ENCODE measurements at regions not wholly inside any gene's neighbourhood (a gene's known extent, or its start where the extent isn't known, plus 50 kb on each side); places are given as distances from the start of the nearest gene placed in this dataset.
"Not testable (repeated sequence)": the region's sequence is repeated elsewhere in the genome, so short reads cannot be mapped to it uniquely, and the experiment has no call there.

DNA sequence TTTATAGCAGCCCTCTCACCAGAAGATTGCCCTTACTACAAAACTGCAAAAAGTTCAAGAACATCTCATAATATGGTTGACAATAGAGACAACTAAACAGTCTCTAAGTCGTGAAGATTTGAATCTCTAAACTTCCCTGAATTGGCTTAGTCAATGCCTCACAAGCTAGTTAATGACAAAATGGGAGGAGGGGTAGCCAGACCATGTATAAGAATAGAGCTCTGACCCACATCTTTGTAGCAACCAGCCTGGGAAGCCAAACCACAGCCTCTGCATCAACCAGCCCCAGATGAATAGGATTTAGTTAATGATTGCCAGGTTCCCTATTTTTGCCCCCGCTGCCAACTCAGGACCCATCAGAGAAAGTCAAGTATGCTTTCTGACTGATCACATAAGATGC, 1265.9 kb upstream of the PCDH10 start:
- not testable (repeated sequence) for DNase-seq

DNA sequence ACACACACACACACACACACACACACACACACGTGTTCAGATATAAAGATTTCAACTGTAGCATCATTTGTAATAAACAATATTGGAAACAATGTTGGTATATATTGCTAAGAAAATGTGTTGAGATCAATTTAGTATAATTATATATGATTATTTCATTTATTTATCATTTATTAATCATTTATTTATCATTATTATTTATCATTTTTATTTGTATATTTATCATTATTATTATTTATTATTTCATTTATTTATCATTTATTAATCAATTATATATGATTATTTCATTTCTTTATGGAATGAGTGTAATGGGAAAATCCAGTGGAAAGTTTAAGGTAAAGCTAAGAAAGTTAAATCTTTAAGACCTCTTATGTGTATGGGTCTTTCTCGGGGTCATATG, 1223.4 kb upstream of the PCDH10 start:
- DNase-seq: not testable (repeated sequence)

DNA sequence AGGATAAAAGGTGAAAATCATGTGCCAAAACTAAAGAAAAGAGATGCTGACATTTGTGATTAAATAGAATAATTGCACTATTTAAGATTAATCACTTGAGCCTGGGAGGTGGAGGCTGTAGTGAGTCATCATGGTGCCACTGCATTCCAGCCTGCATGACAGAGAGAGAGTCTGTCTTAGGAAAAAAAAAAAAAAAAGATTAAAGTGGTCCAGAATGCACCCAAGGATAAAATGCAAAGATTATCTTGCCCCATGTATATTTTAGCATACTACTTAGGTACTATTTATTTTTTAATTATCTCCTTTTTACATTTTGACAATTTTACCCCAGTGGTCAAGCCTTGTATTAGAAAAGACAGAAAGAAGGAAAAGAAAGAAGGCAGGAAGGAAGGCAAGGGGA, 1181.4 kb upstream of the PCDH10 start:
- DNase-seq: not testable (repeated sequence)

DNA sequence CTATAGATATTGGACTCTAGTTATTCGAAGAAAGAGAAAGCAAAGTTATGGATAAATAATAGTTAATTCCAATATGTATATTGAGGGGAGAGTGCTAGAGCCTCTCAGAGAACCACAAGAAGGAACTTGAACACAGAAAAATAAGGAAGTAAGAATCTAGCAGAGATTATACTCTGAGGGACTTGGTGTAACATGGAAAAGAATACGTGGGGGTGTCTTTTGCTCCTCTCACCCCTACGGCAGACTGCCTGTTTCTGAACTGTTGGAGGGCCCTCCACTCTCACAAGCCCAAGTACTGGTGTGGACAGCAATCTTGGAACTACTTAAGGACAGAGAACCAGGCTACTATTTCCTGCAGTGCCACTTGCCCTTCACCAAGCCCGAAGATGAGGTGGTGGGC, 1174.4 kb upstream of the PCDH10 start:
- no peak for DNase-seq

DNA sequence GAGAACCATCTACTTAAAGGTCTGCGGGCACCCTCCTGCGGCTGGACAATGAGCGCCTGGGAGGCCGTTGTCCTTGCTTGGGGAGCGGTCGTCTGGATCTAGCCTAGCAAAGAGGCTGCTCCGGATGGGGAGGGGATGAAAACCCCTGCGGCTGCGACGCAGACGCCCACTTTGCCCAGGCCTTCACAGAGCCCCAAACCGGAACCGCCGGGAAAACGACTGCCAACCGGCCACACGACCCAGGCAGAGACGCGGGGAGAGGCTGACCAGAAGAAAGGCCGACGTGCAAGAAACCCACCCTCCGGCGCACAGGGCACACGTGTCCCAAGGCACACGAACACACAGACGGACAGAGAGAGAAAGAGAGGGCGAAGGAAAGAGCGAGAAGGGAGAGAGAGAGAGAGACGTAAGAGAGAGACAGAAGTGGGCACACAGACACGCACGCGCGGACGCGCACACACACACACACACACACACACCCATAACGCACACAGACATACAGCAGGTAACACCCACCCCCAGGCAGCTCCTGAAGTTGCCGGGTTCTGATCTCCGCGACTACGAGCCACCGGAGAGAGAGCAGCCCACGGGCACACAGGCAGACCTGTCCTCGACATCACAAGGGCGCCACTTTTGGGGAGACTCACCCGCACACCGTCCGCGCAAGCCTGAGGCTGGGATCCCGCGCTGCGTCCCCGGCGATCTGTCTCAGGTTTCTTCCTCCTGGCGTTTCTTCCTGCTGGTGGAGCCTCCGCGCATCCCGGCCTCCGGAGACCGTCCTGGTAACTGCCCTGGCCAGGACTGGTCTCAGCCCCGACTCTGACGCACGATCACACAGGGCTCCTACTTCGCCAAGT, 1173.6 kb upstream of the PCDH10 start:
- DNase-seq: not testable (repeated sequence)

DNA sequence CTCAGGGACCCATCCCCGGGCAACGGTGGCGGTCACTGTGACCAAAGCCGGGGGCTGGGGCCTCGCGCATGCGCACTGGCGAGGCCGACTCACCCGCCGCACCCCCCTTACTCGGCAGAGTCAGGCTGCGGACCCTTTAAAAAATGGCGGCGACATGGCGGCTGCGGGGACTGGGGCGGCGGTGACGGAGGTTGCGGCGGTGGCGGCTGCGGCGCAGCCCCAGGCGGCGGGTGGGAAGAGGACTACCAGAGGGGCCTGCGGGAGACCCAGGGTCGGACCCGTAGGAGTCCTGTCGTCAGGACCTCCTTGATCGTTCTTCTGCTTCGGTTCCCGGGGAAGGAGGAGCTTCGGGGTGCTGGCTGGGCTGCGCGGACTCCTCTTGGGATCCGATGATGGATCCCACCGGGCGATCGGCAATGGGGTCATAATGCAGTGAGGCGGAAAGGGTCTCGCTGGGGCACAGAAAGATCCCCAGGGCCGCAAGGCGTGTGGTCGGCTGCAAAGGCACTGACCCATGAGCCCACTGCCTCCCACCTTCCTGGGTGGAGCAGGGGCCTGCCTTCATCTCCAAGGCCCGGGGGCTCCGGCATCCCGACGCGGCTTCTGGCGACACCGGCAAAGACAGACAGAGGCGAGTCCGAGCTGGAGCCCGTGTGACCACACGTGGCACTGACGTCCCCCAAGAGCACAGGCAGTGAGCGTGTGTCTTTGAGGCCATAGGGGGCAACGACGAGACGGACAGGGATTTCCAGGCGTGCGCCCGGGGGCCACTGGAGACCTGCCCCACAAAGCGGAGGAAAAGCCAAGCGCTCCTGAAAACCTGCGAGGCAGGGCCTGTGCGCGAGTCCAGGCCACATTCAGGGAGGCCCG, 1172.7 kb upstream of the PCDH10 start:
- not testable (repeated sequence) for DNase-seq

DNA sequence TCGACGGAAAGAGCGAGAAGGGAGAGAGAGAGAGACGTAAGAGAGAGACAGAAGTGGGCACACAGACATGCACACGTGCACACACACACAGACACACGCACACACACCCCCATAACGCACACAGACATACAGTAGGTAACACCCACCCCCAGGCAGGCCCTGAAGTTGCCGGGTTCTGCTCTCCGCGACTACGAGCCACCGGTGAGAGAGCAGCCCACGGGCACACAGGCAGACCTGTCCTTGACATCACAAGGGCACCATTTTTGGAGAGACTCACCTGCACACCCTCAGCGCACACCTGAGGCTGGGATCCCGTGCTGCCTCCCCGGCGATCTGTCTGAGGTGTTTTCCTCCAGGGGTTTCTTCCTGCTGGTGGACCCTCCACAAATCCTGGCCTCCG, 1171.0 kb upstream of the PCDH10 start:
- no peak for DNase-seq

DNA sequence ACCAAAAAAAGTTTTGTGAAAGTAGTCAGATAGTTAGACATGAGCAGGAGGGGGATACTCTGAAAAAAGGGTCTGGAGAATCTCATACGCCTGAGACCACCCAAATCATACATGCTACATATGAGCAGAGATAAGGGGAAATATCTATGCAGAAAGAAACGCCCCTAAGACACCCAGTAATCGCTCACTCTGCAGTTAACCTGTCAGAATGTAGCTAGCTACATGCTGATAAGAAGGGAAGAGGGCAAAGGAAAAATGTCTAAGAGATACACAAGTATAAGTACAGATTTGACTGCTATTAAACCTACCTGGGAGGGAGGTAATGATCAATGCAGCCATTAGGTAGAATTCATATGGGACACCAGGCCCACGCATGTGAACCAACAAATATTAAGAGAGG, 1159.5 kb upstream of the PCDH10 start:
- no peak for DNase-seq

DNA sequence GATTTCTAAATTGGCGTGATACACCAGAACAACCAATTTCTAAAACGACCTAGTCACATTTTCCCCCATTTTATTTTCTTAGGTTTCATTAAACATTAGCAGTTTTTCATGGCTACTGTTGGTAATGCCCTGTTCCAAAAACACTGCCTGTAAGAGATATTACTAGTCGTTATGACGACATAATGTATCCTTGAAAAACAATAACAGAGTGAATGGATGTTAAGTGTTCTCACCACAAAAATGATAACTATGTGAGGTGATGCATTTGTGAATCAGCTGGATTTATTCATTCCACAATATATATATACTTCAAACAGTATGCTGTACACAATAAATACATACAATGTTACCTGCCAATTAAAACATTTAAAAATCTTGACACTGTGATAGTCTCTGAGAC, 1147.6 kb upstream of the PCDH10 start:
- no peak for DNase-seq

DNA sequence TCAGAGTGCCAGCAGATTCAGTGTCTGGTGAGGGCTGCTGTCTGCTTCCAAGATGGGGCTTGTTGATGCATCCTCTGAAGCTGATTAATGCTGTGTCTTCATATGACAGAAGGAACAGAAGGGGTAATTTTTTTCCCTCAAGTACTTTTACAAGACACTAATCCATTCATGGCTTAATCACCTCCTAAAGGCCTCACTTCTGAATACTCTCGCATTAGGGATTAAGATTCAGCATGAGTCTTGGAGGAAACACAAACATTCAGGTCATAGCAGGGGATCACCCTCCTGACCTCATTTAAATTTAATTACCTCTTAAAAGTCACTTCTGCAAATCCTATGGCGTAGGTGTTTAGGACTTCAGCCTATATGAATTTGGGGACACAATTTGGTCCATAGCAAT, 1145.5 kb upstream of the PCDH10 start:
- no peak for DNase-seq

DNA sequence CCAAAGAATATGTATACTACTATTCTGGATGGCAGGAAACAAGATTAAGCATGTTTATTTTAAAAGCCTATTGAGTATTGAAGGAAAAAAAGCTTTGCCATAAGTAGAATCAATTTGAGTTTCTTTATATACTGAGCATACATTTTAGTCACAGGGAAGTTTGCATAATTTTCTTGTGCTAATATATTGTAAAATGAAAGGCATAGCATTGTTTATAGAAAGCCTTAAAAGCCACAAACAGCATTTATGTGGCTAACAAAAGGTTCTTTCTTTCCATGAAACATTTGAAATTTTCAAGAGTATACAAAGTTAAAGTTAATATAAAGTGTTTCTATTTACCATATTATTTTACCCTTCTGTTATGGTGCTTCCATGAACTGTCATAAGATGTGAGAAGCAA, 1133.8 kb upstream of the PCDH10 start:
- DNase-seq: no peak

DNA sequence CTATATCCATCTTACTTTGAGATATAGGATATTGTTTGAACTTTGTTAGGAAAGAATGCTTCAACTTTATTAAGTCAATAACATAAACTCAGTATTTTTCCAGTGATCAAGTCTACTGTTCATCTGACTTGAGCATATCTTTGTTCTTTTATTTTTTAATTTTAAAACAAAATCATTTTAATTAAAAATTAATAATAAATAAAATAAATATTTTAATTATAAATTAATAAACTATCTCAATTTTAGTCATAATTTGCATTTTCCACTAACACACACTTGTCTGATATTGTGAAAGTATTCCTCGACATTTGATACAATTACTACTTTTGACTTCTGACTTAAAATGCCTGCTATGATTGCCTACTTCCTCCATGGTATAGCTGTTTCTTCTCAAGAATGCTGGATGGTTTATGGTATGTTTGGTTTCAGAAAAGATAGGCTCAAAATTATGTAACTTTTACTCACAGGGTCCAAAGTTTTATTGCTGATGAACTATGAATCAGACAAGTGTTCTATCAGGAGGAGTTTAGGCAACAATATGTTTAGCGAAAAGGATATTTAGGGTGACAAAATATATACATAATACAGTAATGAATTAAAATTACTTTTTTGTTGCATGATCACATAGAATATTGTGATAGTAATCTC, 1132.3 kb upstream of the PCDH10 start:
- no peak for DNase-seq

DNA sequence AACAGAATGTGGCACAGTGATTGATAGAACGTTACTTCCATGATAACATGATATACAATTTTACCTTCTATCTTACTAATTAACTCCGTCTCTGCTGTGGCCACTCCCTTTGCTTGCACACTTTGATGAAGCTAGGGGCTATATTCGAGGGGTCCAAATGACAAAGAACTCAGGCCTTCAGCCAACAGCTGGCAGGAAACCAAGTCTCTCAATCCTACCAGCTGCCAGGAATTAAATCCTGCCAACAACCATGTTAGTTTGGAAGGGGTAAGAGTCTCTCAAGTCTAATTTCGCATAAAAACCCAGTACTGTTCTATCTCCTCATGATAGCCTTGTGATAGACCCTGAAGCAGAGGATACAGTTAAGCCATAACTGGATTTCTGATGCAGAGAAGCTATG, 1122.9 kb upstream of the PCDH10 start:
- no peak for DNase-seq

DNA sequence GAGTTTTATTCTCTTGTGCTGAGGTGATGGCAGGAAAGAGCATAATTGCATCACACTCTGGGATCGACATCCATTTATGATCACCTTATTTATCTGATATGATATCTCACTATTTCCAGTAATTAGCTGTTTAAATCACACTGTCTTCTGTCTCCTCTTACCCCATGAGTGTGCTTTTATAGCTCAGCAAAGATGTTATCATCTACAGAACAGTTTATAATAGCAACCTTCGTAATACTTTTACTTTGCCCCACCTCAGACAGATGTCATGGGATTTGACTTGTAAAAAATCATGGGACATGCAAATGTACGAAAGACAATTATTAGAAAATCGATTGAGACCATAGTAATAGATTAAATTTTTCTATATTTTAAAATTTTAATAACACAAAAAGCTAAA, 1122.3 kb upstream of the PCDH10 start:
- no peak for DNase-seq

DNA sequence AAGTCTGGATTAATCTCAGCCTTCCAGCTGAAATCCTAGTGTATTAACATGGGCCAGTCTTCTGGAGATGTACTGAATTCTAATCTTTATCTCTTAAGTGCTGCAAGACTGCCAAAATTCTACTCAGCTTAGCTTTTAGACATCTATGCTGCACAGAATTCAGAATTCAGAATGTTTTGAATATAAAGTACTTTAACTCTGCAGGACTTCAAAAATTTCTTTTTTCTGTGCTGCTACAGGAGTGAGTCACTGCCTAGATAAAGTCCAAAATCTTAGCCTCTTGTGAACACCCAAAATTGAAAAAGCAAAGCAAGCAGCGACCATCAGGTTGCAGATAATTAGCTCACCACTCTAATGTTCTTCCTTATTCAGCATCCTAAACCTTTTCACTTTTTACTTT, 1092.6 kb upstream of the PCDH10 start:
- DNase-seq: no peak

DNA sequence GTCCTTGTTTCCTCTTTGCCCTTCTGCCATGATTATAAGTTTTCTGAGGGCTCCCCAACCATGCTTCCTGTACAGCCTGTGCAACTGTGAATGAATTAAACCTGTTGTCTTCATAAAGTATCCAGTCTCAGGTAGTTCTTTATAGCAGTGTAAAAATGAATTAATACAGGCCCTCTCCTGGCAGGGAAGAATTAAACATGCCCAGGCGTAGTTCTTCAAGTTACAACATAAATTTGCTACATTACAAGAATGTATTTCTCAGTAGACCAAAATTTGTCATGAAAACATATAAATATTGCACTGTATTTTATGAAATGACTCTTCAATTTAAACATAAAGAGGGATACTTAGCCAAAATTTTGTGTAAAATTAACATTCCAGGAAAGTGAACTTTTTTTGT, 1089.9 kb upstream of the PCDH10 start:
- no peak for DNase-seq

DNA sequence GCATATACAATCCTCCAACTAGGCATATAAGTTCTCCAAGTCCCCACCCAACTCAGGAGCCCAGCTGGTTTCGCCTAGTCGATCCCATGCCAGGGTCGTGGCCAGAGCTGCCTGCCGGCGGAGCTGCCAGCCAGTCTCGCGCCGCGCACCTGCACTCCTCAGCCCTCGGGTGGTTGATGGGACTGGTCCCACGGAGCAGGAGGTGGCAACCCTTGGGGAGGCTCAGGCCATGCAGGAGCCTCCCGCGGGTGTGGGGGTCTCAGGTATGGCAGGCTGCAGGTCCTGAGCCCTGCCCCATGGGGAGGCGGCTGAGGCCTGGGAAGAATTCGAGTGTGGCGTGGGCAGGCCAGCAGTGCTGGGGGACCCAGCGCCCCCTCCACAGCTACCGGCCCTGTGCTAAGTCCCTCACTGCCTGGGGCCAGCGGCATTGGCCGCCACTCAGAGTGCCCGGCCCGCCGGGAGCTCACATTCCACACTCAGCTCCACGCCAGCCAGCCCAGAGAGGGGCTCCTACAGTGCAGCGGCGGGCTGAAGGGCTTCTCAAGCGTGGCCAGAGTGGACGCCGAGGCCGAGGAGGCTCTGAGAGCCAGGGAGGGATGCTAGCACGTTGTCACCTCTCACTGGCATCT, 1086.4 kb upstream of the PCDH10 start:
- DNase-seq: no peak

DNA sequence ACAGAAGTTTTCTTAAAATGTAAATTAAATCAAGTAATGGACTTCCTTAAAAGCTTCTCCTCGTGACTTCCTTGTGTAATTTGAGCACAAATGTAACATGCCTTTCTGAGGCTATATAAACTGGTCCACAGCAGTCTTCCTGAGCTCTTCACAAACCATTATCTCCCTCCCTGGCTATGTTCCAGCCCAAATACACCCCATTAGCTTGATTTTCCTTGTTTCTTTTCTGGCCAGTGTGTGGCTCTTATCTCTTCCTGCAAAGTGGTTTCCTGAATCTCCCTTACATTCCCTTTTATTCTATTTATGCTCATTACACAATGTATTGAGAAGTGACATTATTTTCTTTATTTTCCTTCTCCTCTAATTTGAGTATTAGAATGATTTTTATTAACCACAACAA, 1085.3 kb upstream of the PCDH10 start:
- DNase-seq: no peak

DNA sequence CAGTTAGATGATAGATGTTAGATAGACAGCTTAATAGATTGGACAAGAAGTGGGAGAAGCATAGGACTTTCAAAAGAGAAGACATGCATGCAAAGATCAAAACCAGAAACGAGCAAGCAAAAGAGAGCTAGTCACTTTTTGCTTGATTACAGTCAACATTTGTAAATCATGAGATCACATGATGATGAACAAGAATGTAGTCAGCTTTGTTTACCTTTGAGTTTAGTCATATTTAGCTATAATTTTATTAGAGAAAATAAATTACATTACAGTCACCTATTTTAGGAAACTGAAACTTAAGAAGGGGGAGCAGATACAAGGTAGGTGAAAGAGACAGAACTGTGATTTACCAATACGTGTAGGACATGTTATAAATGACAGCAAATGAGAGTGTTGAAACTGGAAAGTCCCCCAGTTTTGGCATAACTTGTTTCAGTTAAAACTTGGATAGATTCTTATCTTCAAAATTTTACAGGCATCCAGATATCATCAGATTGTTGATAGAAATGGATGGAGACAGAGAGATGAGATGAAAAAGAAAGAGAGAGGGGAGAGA, 1083.1 kb upstream of the PCDH10 start:
- DNase-seq: no peak

DNA sequence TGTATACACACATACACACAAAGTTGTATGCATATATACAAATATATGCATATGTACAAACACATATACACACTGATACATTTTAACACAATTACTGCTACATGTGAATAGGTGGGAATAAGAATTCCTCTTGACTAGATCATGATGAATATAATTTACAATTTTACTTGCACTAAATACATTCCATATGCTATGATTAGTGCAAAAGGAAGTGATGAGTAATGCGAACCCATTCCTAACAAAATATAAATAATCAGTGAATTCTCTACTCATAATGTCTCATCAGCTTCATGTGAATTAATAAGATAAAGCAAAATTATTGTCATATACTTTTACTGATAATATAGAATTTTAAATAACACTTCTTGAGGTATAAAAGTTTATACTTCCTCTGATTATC, 1077.3 kb upstream of the PCDH10 start:
- no peak for DNase-seq

DNA sequence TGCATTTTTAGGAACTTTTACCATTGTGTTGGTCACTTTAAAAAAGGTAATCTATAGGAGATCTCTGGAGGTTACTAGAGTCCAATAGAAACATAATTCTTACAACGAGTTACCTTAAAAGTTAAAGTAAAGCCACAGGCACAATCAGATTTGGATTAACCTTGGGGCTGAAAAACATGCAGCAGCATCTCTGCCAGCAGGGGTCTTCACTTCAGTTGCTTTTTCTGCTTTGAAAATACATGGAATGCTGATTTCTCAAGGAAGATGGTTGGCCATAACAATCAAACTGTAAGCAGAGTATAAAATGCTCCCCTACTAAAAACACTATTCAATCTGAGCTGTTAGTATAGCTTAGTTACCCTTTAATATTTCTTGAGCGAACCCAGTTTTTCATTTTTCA, 1072.3 kb upstream of the PCDH10 start:
- no peak for DNase-seq

DNA sequence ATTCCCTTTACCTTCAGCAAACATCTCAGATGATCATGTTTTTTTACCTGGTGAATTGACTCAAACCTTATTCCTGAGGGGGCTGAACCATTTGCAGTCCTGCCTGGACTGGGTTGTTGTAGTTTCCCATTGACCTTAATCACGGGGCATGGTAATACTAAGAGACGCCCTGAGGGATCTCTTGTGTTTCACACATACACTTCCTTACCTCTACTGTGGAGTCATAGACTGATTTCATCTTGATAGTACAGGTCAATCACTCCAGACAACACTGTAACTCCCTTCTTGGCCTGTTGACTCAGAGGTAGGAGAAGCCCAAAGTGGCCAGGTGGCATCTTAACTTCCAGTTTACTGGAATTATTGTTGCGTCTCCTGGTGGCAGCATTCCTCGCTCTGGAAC, 1064.0 kb upstream of the PCDH10 start:
- no peak for DNase-seq

DNA sequence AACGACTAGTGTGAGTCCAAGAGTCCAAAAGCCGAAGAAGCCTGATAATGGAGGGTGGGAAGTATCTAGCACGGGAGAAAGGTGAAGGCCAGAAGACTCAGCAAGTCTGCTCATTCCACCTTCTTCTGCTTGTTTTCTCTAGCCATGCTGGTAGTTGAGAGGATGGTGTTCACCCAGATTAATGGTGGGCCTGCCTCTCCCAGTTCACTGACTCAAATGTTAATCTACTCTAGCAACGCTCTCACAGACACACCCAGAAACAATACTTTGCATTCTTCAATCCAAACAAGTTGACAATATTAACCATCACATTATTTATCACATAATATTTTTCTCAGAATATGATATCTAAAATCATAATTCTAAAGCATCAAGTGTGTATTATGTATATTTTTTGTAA, 1055.1 kb upstream of the PCDH10 start:
- DNase-seq: no peak

Data from NCI-H187 treated with DMSO at 0.1 percent for 48 hours (cell line).